HG03280 (cell line): ENCODE measurements at regions not wholly inside any gene's neighbourhood (a gene's known extent, or its start where the extent isn't known, plus 50 kb on each side); places are given as distances from the start of the nearest gene placed in this dataset.
"Not testable (repeated sequence)": the region's sequence is repeated elsewhere in the genome, so short reads cannot be mapped to it uniquely, and the experiment has no call there.

Source experiments
- ATAC-seq: cut with Tn5 transposase; IDR thresholded peaks from one replicate; pipeline ENCODE4 v1.9.1; 2021; ENCODE audit warnings: mild to moderate bottlenecking, moderate library complexity; ENCODE audit not compliant: unreplicated experiment

DNA sequence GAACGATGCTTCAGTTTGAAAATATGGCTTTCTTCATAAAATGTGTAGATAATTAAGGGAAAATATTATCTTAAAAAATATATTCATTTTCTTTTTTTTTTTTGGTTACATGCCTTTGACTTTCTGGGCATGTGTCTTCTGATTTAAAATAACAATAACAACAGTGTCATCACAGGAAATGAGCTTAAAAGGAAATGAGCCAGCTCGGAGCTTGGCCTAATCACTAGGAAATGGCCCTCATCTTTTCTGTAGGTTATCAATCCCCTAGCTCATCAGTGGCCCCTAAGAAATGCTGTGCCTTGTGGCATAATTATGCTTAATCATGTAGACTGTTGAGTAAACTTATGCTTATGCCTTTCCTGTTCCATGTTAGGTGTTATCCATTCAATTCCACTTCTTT lies 141.8 kb upstream of the FHL2 start:
- no peak for ATAC-seq

DNA sequence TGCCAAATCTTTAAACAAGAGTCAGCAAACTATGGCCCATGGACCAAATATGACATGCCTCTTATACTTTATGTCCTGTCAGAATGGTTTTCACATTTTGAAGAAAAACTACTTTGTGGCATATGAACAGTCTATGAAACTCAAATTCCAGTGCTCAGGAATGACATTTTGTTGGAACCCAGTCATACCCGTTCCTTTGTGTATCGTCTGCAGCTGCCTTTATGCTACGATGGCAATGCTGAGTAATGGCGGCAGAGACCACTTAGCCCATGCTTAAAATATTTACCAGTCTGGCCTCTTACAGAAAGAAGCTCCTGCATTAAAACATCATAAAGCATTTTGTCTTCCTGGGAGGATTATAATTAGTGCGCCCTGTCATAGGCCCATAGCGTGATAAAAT lies 140.5 kb upstream of the FHL2 start:
- no peak for ATAC-seq

DNA sequence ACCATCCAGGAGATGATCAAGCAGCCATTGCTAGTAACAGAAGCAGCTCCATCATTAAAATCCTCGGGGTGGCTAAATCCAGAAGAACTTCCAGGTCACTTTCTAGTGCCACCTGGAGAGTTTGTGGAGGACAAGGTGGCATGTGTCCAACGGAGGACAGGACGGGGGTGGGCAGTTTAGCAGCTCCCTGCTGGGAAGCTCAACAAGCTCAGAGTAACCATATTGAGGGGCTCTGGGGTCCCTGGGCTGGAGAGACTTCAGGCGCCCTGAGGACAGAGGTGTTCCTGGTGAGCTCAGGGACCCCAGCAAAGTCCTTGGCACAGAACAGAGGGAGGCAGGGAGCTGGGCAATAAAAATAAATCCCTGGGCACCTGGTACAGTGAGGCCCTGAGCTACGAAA lies 140.0 kb upstream of the FHL2 start:
- no peak for ATAC-seq

DNA sequence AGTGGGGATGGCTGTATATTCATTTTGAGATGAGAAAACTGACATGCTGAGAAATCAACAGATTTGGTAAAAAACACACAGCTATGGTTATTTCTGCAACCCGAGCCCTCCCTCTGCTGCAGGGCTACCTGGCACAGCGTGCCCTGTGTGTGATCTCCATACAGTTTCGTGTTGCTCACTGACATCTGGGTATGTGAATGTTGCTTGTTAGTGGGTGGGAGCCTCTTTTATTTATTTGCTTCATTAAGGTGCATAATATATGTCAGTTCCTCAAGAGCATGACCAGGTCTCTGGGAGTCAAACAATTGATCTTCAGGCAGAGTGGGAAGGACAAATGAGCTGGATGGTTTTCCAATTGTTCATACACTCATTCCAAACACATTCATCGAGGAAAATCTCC lies 139.1 kb upstream of the FHL2 start:
- ATAC-seq: no peak

DNA sequence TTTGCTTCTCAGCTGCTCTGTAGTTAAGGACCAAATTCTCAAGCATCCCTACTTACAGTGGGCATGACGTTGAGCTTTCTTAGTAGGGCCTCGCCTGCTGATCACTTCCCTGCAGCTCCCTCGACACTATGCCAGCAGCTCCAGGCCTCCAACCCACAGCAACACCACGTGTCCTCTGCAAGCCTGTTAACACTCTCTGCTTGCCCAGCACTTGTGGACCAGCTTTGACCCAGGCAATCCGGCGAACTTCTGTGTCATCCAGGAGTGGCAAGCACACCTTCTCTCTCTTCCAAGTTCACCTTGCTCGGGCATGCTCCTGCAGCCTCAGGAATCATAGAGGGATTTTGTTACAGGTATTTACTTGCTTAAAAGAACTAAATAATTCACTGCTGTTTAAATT lies 138.6 kb upstream of the FHL2 start:
- ATAC-seq: no peak

DNA sequence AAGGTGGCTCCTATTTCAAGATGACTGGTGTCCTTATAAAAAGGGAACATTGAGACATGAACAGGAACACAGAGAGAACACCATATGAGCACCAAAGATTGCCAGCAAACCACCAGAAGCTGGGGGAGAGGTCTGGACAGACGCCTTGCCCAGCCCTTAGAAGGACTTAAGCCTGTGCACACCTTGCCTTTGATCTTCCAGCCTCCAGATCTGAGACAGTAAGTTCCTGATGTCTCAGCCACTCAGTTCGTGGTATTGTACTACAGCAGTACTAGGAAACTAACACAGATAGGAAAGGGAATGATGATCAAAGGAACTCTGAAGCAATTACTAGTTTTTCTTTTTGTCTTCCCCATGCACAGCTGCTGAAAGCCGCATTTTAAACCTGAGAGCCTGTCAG lies 137.3 kb upstream of the FHL2 start:
- ATAC-seq: no peak

DNA sequence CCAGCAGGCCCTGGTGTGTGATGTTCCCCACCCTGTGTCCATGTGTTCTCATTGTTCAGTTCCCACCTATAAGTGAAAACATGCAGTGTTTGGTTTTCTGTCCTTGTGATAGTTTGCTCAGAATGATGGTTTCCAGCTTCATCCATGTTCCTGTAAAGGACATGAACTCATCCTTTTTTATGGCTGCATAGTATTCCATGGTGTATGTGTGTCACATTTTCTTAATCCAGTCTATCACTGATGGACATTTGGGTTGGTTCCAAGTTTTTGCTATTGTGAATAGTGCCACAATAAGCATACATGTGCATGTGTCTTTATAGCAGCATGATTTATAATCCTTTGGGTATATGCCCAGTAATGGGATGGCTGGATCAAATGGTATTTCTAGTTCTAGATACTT lies 130.4 kb upstream of the FHL2 start:
- ATAC-seq: not testable (repeated sequence)

DNA sequence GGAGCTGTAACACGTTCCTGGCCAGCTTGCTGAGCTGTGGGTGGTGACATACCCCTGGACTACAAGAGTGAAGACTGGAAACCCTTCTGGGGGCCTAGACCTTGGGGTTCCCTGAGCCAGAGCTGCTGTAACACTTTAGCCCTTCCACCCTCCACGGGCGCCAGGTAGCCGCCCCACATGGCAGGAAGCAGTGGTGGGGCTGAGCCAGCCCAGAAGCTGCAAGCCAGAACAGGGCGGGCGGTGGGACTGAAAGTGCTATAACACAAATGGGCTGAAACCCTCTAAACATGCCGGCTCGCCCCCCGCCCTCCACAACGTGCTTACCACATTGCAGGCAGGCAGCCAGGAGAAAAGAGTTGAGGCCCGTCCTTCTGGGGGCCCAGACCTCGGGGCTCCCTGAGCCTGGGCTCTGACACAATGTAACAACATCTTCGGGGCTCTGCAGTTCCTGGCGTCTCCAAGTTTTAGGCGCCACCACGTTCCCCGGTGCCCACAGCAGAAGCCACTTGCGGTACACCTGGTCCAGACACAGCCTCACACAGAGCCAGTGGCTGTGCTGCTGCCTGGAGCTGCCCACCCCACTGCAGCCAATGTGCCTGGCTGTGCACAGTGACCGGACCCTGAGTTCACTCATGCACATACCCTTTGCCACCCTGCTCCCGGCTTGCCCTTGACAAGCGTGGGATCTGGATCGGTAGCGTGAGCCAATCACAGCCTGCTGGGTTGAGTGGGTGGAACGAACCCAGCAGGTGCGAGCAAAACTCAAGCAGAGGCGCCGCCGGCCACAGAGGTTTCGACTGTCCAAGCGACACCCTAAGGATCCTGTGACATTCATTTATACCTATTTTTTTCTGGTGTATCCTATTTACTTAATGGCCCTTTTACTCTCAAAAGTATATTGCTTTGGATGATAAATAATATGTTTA lies 127.4 kb upstream of the FHL2 start:
- no peak for ATAC-seq

DNA sequence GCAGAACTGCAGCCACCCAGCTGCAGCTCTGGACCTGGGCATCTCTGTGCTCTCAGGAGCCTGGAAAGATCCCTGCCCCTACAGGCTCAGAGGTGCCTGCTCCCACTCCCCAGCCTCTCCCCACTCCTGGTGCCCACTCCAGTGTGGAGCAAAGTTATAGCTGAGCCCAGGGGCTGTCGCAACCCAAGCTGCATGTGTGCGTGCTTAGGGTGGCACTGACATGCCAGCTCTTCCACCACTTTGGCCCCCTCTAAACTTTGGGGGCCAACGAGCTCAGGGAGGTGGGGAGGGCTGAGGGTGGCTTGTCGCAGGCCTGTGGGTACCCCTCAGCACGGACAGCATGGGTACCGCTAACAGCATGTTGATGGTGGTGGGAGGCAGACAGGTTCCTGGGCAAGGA lies 126.3 kb upstream of the FHL2 start:
- ATAC-seq: no peak

DNA sequence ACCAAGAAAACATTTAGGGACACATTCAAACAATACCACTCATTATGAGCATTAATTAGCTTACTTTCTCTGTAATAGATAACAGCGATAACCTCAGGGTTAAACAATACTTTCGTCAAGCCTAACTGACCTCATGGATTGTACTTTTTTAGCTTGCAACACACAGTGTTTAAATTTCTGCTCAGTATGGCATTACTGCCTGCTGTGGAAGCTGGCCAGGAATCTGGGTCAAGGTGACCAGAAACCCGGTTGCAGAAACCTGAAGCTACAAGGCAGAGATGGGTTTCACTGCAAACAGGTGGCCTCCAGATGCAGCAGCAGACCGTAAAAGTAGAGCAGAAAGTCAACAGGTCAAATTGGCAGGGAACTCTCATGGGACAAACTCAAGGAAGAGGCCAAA lies 123.8 kb upstream of the FHL2 start:
- ATAC-seq: no peak

DNA sequence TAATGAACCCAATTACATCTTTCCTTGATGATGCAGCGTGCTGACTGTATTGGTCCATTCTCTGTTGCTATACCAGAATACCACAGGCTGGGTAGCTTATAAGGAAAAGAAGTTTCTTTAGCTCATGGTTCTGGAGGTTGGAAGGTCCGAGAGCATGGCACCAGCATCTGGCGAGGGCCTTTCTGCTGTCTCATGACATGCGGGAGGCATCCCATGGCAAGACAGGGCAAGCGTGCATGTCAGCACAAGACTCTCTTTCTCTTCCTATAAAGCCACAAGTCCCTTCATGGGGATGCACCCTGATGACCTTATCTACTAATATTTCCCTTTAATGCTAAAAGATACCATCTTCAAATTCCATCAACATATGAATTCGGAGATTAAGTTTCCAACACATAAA lies 122.8 kb upstream of the FHL2 start:
- no peak for ATAC-seq

DNA sequence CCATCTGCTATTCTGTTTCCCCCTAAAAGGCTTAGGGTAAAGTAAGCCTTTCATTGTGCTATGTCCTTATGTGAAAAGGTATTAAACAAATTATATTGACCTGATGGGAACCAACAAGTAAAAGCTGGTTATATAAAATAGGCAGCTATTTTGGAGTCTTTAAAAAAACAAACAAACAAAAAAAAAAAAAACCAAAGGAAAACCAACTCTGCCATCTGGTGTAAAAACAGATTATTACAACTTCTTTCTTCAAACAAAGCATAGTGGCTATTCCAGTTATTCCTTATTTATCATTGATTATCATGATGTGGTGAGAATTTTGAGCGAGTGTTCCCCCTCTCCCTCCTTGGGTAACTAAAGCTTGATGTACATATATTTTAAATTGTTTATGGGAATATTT lies 122.3 kb upstream of the FHL2 start:
- ATAC-seq: no peak

DNA sequence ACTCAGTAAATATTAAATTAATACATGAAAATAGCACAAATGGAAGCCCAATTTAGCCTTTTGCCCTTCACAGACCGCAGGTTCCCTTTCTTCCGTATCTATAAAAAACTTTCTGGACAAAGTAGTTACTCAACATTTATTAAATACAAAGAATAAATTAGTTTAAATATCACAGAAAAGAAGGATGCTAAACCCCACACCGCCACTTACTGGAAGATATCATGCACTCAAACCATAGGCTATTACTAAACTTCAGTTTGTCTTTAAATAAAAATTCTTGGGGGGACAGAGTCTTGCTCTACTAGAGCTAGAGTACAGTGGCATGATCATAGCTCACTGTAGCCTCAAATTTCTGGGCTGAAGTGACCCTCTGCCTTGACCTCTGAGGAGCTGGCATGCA lies 120.7 kb upstream of the FHL2 start:
- ATAC-seq: no peak

DNA sequence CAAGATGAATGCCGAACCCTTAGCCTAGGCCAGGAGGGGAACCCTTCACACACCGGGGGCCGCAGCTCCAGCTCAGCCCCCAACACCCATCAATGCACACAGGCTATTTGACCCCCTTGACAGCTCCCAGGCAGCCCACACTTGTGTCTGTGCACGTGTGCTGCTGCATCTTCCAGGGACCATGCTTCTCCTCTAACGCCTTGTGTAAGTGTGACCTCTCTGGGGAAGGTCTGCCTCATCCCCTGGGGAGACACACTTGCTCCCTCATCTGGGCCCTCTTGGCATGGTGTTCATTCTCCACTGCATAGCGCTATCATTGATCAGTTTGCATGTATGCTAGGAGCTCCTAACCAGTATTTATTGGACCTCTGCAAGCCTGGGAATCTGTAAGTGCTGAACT lies 120.0 kb upstream of the FHL2 start:
- no peak for ATAC-seq

DNA sequence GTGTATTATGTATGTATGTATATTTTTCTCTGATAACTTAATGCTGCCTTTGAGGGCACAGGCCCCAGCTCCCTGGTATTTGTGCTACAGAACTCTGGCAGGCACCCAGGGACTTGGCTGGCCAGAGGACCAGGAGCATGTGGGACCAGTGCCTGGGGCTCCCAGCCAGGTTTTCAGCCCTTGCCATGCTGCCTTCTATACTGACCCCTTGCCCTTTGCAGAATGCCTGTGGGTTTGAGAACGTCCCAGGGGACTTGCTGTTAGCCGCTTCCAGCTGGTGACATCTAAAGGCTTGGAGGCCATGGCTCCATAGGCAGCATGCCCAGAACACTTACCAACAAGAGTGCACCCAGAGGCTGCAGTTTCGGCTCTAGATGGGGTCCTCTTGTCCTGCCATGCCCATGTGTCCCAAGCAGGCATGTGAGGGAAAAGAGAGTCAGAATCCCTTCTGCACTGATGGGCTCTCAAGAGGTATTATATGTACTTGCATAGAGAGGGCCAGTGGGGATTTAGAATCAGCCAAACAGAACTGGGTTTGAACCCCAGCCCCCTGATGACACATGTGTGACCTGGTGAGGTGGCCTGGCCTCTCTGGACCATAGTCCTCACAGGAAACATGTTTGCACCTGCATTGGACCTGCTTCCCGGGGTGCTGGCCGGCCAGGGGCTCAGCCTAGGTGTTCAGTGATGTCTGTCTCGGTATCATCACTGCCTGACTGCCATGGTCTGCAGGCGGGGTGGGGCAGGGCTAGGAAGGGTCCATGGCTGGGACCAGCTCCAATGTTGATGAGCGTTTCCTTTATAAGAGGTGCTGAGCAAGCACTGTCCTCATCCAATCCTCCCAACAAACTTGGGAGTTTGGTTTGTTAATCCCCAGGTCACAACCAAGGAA lies 119.2 kb upstream of the FHL2 start:
- no peak for ATAC-seq

DNA sequence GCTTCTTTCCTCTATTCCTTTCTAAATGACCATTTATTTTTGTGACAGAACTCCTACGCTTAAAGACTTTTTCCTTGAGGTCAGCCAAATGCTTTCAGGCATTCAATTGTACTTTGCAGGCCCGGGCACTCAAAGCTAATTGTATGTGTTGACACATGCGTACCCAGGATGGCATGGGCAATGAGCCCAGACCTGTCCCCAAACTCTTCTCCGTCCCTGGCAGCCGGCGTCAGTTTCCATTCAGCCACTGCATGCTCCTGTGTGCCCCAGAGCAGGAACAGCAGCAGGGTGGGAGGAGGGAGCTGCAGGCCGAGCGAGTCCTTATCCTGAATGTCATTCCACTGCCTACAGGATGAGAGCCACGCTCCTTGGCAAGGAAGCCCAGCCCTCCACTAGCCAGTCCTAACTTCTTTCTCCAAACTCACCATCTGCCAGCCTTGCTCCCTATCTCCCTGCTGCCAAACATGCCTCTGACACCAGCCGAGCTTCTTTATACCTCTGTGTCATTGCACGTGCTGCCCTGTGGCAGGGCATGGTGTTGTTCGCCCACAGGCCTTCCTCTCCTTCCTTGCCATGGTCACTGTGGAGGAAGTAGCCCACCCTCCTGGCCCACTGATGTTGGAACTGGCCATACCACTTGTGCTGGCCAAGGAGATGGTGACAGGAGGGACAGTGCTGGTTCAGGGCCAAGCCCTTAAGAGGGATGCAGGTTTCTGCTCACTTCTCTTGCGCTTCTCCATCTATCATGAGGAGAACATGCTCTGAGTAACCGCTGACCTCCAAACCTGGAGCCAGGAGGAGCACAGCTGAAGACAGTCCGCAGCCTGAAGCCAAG lies 116.9 kb upstream of the FHL2 start:
- no peak for ATAC-seq

DNA sequence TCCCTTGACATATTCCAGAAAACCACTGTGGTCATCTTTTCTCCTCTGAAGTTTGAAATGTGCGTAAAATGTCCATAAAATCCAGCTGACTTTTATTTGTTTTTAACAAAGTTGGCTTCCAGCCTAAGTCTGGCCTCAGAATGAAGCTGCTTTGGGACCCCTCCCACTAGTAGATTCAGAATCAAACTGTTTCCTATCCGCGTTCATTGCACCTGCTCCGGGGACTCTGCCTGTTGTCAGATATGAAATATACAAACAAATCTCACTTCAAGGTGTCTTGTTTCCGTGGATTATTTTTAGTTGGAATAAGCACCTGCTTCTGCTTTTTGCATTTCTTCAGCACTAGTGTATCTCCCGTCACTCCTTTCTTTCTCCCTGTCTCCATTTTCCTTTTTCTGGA lies 115.7 kb upstream of the FHL2 start:
- ATAC-seq: no peak

DNA sequence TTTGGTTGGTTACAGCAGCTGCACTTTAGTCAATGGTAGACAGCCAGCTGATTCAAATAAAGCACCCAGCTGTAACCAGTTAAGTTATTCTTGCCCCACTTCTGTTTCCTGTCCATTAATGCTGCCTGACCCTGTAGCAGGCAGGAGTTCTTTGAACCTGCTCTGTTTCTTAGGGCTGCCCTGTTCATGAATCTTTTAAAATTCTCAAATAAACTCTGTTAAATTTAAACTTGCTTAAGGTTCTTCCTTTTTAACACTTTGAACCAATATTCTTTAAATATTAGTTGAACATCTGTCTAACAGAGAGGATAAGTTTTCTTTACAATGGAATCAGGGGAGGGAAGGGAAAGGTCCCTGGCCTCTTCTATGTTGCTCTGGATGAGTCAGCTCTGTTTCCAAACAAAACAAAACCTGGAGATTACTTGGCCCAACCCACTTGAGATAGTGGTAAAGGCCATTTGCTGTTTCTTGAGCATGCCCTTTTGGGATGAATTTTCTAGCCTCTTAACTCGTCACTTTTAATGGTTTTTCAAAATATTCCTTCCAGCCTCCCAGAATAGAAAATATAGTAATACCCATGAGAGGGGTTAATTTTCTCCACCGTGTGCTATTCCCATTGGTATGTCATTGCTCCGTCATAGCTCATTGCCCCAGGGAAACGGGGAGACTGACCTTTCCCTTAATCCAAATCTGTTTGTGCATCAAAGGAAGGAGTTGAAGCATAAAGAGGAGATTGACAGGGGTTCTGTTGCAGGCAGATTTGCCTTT lies 112.1 kb upstream of the FHL2 start:
- ATAC-seq: no peak

DNA sequence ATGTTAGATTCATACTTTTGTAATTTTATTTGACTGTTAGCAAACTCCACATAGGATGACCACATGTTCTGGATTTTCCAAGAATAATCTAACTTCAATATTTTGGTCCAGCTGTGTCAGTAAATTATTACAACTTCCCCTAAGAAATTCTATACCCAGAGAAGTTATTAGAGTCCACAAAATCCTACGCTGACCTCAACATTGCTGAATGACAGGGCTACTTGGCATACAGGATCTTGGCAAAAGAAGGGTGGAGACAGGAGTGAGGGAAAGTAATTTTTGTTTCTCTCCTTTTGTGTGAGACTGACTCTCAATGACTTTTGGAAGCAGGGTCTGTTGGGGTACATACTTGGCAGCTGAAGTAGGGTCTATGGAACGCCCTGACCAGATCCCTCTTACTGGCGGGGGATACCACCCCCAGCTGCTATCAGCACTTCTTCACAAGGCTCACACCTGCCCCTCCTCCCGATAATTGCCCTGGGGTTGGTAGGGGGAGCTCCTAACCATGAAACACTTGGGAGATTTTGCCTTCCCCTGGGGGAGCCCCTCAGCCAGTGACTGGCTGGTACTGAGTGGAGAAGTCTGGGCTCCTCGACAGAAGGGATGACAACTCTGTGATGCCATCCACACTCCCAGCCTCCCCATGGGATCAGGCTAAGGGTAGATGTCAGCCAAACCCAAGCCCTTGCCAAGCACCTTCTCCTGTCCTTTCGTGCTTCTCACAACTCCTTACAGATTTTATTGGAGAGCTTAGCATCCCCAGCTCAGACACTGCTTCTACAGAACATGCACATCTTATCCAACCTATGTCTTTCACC lies 110.6 kb upstream of the FHL2 start:
- no peak for ATAC-seq

DNA sequence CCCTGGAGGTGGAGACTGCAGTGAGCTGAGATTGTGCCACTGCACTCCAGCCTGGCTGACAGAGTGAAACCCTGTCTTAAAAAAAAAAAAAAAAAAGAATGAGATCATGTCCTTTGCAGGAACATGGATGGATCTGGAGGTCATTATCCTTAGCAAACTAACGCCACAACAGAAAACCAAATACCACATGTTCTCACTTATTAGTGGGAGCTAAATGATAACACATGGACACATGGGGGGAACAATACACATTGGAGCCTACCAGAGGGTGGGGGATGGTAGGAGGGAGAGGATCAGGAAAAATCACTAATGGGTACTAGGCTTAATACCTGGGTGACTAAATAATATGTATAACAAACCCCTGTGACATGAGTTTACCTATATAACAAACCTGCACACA lies 108.0 kb upstream of the FHL2 start:
- not testable (repeated sequence) for ATAC-seq
